A673 (cell line): ENCODE measurements at regions not wholly inside any gene's neighbourhood (a gene's known extent, or its start where the extent isn't known, plus 50 kb on each side); places are given as distances from the start of the nearest gene placed in this dataset.

ENCODE experiments used
- BruUV-seq: library from RNA; stranded (reverse); fragments of 400-500 nt; replicated peaks from 2 replicates; lab custom pipeline; 2021; lab: Mats Ljungman, UMichigan
- CTCF ChIA-PET: fragments of 300-600 bp; sonication (Branson Sonifier 250); formaldehyde crosslinking; loops from one replicate; lab custom pipeline; 2022; ENCODE audit warnings: antibody characterized with exemption; lab: Charles Lee
- POLR2A ChIA-PET: fragments of 300-600 bp; sonication (Branson Sonifier 250); formaldehyde crosslinking; loops from one replicate; lab custom pipeline; 2022; ENCODE audit warnings: antibody characterized with exemption; ENCODE audit not compliant: low non-redundant PET; lab: Charles Lee
- DNase-seq: peaks from one replicate; pipeline ENCODE4 v3.0.0-alpha.2; 2015; ENCODE audit warnings: low spot score
- H3K27ac ChIP-seq: fragments of 200-600 bp; sonication (generic); 2 replicates; pipeline ENCODE4 v1.5.1; 2016; ENCODE audit warnings: mixed run types, low read depth, mild to moderate bottlenecking, mixed read lengths, antibody characterized with exemption, low read length; ENCODE audit not compliant: poor library complexity, severe bottlenecking
- H3K27me3 ChIP-seq: fragments of 200-600 bp; sonication (generic); replicated peaks from 2 replicates; pipeline ENCODE4 v1.6.1; 2017; ENCODE audit warnings: mixed run types, low read depth, mild to moderate bottlenecking, mixed read lengths, antibody characterized with exemption, low read length; ENCODE audit not compliant: insufficient read depth, poor library complexity
- H3K36me3 ChIP-seq: fragments of 200-600 bp; sonication (generic); 2 replicates; pipeline ENCODE4 v1.6.1; 2016; ENCODE audit warnings: mixed run types, mild to moderate bottlenecking, mixed read lengths, antibody characterized with exemption, low read length; ENCODE audit not compliant: insufficient read depth, poor library complexity, severe bottlenecking
- H3K4me1 ChIP-seq: fragments of 200-600 bp; sonication (generic); 2 replicates; pipeline ENCODE4 v1.6.1; 2017; ENCODE audit warnings: mixed run types, mild to moderate bottlenecking, mixed read lengths, antibody characterized with exemption, low read length; ENCODE audit not compliant: insufficient read depth, poor library complexity, severe bottlenecking
- H3K4me3 ChIP-seq: fragments of 200-600 bp; sonication (generic); 2 replicates; pipeline ENCODE4 v1.5.1; 2016; ENCODE audit warnings: low read depth, mixed run types, mild to moderate bottlenecking, mixed read lengths, low read length; ENCODE audit not compliant: poor library complexity, severe bottlenecking
- H3K9me3 ChIP-seq: fragments of 200-600 bp; sonication (generic); 2 replicates; pipeline ENCODE4 v1.6.1; 2016; ENCODE audit warnings: mixed run types, low read depth, mild to moderate bottlenecking, mixed read lengths, antibody characterized with exemption, low read length; ENCODE audit not compliant: poor library complexity, severe bottlenecking
- EZH2 ChIP-seq: fragments of 200-600 bp; sonication (generic); IDR thresholded peaks from 2 replicates; pipeline ENCODE4 v1.6.1; 2017; ENCODE audit warnings: borderline replicate concordance, low read depth, mild to moderate bottlenecking, mixed read lengths, antibody characterized with exemption, low read length; ENCODE audit not compliant: poor library complexity, severe bottlenecking
- intact Hi-C: fragments of 100-400 bp; cut with micrococcal nuclease; formaldehyde crosslinking; loops from one replicate; pipeline ENCODE4 v1.10.0; 2022; ENCODE audit not compliant: unreplicated experiment
- TF ChIP-seq, protein P1 (sequence below): fragments of 300-800, 200-600 bp; sonication (generic); conservative IDR thresholded peaks from 2 replicates; pipeline ENCODE4 v1.5.1; 2017; ENCODE audit warnings: low read depth, mild to moderate bottlenecking, antibody characterized with exemption, low read length, moderate library complexity, mixed read lengths

DNA sequence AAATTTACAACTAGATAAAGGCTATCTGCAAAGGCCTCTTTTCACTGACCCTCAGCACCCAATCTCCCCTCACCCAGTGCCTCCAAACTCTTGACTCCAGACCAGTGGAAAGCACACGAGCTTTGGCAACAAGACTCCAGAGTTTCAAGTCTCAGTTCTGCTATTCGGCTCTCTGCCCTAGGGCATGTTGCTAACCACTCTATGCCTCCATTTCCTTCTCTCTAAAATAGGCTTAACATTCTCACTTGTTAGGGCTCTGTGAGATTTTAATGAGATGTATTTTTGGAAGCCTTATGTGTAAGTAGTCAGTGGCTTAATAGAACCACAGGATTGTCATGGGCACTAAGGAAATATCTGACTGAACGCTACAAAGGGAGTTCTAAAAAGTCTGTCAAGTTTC lies 116.5 kb upstream of the IQCM start:
- DNase-seq = no peak
- H3K27ac ChIP-seq = no peak overlapping the region
- peaks cover 5% of the 10 kb centered on the region for H3K4me1 ChIP-seq
- H3K9me3 ChIP-seq = no peaks in the 10 kb centered on the region
- no peaks in the 10 kb centered on the region for H3K27me3 ChIP-seq
- H3K36me3 ChIP-seq = no peaks in the 10 kb centered on the region
- intact Hi-C loops = no loop called here
- TF ChIP-seq, protein P1, sequence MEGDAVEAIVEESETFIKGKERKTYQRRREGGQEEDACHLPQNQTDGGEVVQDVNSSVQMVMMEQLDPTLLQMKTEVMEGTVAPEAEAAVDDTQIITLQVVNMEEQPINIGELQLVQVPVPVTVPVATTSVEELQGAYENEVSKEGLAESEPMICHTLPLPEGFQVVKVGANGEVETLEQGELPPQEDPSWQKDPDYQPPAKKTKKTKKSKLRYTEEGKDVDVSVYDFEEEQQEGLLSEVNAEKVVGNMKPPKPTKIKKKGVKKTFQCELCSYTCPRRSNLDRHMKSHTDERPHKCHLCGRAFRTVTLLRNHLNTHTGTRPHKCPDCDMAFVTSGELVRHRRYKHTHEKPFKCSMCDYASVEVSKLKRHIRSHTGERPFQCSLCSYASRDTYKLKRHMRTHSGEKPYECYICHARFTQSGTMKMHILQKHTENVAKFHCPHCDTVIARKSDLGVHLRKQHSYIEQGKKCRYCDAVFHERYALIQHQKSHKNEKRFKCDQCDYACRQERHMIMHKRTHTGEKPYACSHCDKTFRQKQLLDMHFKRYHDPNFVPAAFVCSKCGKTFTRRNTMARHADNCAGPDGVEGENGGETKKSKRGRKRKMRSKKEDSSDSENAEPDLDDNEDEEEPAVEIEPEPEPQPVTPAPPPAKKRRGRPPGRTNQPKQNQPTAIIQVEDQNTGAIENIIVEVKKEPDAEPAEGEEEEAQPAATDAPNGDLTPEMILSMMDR = no peak
- TF ChIP-seq EZH2 = no peak
- H3K4me3 ChIP-seq = no peak overlapping the region
- BruUV-seq = no TSS peak
- ChIA-PET POLR2A (no interaction called here), CTCF (no interaction called here)

DNA sequence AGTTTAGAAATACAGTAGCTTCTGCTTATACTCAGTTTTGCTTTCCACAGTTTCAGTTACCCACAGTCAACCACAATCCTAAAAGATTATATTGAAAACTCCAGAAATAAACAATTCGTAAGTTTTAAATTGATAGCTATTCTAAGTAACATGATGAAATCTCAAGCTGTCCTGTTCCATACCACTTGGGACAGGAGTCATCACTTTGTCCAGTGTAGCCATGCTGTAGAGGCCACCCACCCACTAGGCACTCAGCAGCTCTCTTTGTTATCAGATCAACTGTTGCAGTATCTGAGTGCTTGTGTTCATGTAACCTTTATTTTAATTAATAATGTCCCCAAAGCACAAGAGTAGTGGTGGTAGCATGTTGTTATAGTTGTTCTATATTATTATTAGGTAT lies 117.5 kb upstream of the IQCM start:
- CTCF ChIA-PET = no interaction called here
- DNase-seq = no peak
- POLR2A ChIA-PET = no interaction called here

DNA sequence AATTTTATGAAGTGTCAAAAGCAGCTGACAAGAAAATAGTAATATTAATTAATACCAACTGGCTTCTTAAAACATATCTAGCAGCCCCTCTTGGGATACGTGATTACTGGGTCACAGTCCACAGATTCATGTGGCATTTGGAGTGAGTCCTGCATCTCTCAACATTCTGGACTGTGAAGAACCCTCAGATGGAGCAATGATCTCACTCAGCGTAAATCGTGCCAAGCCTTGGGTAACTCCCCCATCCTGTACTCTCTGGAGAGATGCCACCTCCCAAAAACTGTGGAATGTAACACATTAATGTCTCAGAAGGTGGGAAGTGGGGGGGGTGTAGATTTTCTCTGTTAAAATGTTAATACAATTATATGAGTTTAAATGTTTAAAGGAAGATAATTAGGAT lies 118.2 kb upstream of the IQCM start:
- TF ChIP-seq, protein P1 = no peak
- POLR2A ChIA-PET = no interaction called here
- H3K4me3 ChIP-seq = no peak overlapping the region
- BruUV-seq = no TSS peak
- no peaks in the 10 kb centered on the region for H3K36me3 ChIP-seq
- CTCF ChIA-PET = no interaction called here
- intact Hi-C loops = no loop called here
- no peak overlapping the region for H3K27ac ChIP-seq
- DNase-seq = no peak
- H3K9me3 ChIP-seq = no peaks in the 10 kb centered on the region
- H3K4me1 ChIP-seq = peaks cover 5% of the 10 kb centered on the region
- no peaks in the 10 kb centered on the region for H3K27me3 ChIP-seq

More for the DNA sequence above, 117.5 kb upstream of the IQCM start:
- Histone ChIP-seq H3K4me1 (peaks cover 5% of the 10 kb centered on the region), H3K4me3 (no peak overlapping the region), H3K9me3 (no peaks in the 10 kb centered on the region), H3K36me3 (no peaks in the 10 kb centered on the region), H3K27ac (no peak overlapping the region), H3K27me3 (no peaks in the 10 kb centered on the region)
- TF ChIP-seq EZH2 = no peak
- TF ChIP-seq, protein P1 = no peak
- intact Hi-C loops = no loop called here
- no TSS peak for BruUV-seq
